Stimulated activated naive CD8-positive, alpha-beta T cell treated with anti-CD3 and anti-CD28 coated beads, Interleukin-15, Interleukin-2, amounts not matched to agents 100 U/mL and 50 U/mL, for 24 hours (primary cell): ENCODE measurements at regions not wholly inside any gene's neighbourhood (a gene's known extent, or its start where the extent isn't known, plus 50 kb on each side); places are given as distances from the start of the nearest gene placed in this dataset.
"Not testable (repeated sequence)": the region's sequence is repeated elsewhere in the genome, so short reads cannot be mapped to it uniquely, and the experiment has no call there.

Experiments used
- ATAC-seq: fragments of 150-1000 bp; cut with Tn5 transposase; one replicate; pipeline ENCODE4 v1.10.0; 2021
- DNase-seq: peaks from one replicate; pipeline ENCODE4 v3.0.0; 2021

DNA sequence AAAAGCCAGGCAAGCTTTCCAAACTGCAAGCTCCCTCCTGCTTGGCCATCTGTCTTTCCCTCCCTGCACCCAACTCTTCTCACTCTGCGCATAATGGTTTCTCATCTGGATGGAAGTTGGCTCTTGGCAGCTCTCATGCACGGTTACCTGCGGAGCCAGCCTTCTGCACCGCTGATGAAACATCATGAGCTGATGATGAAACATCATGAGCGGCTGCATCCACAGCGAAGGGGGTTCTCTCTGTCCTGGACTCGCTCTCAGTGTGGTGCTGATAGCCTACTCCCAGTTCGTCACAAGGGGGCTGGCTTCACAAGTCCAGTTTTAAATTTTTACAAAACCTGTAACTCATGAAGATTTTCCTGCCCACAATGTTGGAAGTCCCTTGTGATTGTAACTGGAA, 457.5 kb downstream of the ACTR3B start:
- DNase-seq (no peak), ATAC-seq (no peak)

DNA sequence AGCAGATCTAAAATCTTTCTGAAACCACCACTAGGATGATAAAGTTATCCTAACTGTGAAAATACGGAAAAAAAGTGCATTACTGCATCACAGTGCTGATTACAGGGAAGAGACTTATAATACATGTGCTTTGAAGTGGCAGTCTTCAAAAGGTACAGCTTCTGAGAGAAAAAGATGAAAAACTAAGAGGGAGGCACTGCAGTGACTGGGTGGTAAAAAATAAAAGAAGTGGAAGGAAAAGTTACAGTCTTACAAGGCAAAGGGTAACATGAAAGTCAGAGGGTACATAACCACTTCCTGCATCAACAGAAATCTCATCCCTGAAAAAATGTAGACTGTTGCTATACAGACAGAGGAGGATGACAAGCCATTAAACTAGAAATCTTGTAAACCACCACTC, 465.3 kb downstream of the ACTR3B start:
- ATAC-seq, result no peak
- DNase-seq, result no peak

DNA sequence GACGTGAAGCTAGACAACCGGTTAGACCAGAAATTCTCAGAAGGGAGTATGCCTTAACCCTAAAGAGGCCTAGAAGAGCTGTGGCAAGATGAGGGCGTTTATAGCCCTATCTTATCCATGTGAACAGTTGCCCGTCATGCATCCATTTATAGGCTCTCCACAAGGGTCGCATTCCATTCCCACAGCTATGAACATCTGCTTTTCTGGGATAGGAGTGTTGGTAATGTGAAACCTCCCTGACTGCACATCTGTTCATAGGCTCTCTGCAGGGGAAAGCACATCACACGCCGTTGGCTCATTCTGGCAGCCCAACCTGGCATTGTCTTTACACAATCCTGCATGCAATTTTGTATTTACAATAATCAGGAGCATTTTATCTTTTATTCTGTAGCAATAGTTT, 485.6 kb downstream of the ACTR3B start:
- DNase-seq, ATAC-seq: not testable (repeated sequence)

DNA sequence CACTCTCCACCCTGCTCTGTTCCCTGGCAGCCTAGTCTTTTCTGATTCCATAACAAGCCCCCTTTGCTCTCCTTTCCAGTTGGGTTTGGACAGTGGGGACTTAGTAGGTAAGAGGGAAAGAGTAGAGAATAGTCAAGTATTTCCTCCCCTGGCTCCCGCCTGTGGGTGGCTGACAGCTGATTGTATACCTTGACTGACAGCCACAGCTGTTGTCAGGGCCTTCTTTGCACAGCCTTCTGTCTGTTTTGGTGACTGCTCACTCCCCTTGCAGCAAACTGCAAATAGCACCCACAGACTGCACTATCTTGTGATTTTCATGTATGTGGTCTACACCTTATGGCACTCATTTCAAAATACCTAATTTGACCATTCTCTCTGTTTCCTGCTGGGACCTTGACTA, 486.3 kb downstream of the ACTR3B start:
- no peak for ATAC-seq
- DNase-seq, result no peak

DNA sequence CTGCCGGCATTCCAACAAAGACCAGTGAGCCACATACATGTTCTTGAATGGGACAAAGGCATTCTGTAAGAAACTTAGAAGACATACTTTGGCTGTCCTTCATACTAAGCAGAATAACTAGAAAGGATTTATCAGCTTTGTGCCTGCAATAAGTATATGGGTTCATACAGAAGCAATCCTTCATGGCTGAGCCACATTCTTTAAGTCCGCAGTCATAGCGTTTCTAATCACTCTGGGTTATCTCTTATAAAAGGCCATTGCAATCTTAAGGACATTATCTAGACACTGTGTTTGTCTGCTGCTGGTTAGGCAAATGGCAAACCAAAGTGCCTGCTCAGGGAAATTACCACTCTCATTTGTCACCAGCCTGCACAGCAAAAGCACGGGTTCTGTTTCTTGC, 488.4 kb downstream of the ACTR3B start:
- ATAC-seq, result no peak
- DNase-seq, result no peak

DNA sequence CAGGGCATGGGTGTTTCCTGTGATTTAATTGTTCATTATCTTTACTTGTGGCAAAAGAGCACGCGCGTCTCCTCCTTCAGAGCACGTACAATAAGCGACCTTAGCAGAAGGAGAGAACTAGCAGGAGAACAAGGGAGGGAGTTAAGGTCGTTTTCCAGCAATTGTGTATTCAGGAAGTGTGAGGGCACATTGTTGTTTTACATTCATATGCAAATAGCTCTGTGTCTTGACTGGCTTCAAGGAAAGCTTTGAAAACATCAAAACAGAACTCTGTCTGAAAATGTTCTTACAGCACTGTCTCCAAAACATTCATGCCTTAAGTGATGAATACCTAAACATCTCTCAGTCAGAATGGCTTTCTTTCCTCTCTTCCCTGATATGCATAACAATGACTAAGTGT, 499.1 kb downstream of the ACTR3B start:
- no peak for DNase-seq
- ATAC-seq, result no peak

DNA sequence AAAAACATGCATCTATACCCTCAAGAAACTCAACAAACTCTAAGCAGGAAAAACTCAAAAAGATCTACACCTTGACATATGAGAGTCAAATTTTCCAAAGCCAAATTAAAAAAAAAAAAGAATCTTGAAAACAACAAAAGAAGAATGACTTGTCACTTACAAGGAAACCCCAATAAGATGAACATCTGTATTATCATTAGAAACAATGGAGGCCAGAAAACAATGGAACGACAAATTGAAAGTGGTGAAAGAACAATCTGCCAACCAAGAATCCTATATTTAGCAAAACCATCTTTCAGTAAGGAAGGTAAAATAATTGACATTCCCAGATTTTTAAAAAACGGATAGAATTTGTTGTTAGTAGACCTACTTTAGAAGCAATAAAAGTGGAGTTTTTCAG, 516.8 kb downstream of the ACTR3B start:
- ATAC-seq (no peak), DNase-seq (no peak)

DNA sequence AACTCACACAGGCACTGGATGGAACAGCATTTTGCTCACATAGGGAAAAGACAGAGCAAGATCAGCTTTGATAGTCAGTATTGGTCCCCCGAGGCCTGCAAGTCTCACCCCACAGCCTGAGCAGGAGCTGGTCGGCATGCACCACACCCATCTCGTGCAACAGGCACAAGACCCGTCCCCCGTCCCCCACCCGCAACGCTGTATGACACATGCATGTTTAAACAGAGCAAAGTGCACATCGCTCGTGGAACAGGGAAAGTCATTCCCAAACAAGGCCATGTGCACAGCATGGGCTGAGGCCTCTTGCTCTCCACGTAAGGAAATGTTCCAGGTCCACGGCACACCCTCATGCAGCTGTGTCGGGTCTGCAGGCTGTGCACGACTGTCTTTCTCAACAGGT, 527.2 kb downstream of the ACTR3B start:
- ATAC-seq (no peak), DNase-seq (no peak)

DNA sequence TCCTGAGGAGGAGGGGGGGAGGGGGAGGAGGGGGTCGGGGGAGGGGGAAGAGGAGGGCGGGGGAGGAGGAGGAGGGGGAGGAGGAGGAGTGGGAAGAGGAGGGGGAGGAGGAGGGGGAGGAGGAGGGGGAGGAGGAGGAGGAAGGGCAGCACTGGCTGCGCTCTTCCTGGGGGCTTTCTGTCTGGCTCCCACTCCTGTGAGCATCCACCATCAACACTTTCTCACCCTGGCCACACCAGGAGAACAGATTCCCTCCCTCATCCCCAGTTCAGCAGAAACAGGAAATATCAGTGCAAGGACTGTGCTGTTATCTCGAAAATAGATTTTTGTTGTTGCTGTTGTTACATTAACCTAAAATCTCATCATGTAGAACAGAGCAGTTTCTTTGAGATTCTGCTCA, 530.5 kb downstream of the ACTR3B start:
- no peak for DNase-seq
- ATAC-seq, result no peak

DNA sequence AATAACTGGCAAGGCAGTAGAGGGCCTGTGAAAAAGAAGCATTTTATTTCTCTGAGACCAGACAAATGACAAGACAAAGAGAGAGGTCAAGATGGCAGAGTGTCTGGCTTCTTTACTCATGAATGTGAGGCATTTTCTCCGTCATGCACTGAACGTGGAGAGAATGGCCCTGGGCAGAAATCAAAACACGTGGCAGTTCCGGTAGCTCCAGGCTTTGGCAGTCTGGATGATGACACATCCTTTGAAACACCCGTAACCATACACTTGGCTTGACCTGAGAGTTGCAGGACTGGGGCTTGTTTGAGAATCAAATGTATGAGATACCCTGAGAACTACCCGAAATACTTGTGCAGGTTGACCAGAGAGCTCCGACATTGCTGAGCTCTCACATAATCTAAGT, 537.6 kb downstream of the ACTR3B start:
- ATAC-seq, result no peak
- no peak for DNase-seq

DNA sequence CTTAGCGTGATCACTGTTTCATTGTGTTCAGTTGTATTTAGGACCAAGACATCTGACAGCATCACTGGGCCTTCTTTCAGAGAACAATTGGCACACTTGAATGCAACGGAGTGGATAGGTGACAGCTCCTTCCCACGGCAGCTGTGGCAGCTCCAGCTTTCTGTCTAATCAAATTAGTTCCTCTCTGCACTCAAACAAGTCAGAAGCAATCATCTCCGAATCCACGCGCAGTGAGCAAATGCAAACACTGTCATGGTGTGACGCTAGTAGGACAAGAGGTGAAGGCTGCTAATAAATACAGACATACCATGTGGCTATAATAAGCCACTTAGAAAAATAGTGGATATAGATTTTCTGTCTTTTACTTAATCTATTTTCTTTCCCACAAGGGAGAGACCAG, 542.4 kb downstream of the ACTR3B start:
- no peak for ATAC-seq
- no peak for DNase-seq

DNA sequence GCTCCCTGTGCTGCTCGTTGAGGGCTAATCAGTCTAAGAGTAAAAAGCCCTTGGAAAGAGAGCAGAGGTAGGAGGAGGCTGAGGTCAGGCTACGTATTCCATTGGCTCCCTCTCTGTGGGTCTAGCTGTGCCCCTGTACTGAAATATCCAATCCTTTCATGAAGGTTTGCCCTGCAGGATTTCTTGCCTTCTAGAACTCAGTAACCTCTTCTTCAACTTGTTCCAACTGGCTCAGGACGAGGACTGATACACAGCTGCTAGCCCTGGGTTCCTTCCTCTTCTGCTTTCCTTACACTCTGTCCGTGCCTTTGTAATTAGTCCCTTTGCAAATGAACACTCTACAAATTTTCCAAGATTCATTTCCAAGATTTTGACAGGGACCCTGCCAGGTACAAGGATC, 560.5 kb downstream of the ACTR3B start:
- DNase-seq, result no peak
- no peak for ATAC-seq

DNA sequence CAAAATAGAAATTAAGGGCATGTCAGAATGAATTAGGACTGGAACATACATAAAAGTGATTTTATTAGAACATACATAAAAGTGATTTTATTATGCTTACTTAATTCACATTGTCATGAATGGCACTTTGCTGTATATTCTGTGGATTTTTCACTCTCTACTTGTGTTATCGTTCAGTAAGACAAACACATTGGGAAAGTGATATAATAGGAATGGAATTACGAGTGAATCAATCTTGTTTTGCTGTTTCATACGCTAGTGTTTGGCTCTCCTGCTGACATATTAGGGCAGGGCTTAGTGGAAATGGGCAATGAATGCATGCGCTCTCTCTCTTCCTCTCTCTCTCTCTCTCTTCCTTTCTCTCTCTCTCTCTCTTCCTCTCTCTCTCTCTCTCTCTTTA, 561.1 kb downstream of the ACTR3B start:
- DNase-seq, result no peak
- ATAC-seq, result no peak

DNA sequence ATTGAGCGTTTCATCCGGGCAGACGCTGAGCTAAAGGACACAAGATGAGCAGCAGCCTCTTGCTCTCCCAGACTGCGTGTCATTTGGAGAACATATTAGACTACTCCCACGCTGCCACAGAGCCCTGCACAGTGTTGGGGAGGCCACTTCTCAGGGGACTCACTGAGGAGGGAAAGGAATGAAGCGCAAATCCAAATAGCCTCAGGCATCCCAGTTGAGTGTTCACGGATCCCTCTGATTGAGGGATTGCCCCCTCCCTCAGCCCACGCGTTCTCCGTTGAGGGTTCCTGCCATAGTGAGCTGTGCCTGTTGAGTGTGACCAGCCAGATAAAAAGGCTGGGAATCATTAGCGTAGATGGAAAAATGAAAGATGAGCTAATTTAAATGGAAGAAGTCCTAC, 563.4 kb downstream of the ACTR3B start:
- ATAC-seq, result no peak
- no peak for DNase-seq

DNA sequence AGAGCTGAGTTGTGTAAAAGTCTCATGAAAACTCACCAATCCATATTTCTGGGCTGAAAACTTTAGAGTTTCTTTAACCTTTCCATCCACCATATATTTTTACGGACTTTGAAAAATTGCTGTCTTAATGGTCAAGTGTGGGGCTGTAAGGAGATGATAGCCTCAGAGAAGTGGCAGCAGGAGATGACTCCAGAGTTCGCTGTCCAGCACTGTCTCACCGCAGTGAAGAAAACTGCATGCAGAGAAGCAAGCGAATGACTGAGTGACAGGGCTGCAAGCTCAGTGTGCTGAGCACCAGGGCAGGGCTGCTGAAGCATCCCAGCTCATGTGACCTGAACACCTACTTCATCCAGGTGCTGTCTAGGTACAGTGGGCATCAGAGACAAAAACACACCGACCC, 564.5 kb downstream of the ACTR3B start:
- ATAC-seq, result no peak

DNA sequence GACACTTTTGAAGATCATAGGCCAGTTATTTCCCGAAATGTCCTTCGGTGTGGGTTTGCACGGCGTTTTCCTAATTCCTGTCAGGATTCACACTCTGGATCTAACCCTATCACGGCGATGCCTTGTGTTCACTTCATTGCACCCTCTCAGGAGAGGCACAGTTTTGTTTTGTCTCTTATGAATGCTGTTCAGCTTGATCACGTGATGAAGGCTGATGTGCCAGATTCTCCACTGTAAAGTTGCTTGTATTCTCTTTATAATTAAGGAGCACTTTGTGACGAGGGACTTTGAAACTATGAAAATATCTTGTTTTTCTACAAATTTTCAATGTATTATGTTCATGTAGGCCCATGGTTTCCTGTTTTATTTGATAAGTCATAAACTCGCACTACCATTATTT, 568.1 kb downstream of the ACTR3B start:
- ATAC-seq (no peak), DNase-seq (no peak)

More for the DNA sequence above, 564.5 kb downstream of the ACTR3B start:
- no peak for DNase-seq

DNA sequence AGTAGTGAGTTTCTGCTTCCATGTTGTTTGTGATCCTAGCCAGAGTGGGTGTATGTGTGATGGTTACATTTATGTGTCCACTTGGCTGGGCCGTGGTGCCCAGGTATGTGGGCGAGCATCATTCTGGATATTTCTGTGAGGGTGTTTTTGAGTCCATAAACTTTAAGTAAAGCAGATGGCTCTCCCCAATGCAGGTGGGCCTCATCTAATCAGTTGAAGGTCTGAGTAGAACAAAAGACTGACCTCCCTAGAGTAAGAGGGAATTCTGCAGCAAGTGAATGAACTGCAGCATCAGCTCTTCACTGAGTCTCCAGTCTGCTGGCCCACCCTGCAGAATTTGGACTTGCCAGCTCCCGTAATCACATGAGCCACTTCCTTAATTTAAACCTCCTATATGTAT, 571.9 kb downstream of the ACTR3B start:
- ATAC-seq, result no peak
- DNase-seq, result no peak

DNA sequence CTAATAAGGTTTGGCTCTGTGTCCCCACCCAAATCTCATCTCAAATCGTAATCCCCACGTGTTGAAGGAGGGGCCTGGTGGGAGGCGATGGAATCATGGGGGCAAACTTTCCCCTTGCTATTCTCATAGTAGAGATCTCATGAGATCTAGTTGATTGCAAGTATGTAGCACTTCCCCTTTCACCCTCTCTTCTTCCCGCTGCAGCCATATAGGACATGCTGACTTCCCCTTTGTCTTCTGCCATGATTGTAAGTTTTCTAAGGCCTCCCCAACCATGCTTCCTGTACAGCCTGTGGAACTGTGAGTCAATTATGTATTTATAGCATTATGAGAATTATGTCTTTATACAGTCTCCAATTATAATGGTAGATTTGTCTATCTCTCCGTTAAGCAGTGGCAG, 594.5 kb downstream of the ACTR3B start:
- ATAC-seq, result no peak
- DNase-seq, result no peak

DNA sequence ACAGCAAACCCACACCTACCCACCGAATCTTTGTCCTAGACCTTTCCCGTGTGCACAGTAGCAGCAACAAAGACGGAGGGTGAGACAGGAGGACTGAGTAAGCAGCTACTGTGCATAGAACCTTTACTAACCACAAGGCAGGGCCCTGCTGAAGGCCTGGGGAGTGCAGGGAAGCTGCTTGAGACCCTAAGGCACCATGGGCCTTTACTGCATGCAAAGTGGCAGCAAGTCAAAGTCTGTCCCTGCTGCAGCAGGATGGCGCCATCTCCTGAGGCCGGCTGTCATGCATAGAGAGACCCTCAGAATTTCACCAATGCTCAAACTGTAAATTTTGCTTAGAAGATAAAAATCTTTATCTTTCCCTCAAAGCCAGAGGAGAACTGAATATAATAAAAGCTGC, 610.5 kb downstream of the ACTR3B start:
- ATAC-seq (no peak), DNase-seq (no peak)

DNA sequence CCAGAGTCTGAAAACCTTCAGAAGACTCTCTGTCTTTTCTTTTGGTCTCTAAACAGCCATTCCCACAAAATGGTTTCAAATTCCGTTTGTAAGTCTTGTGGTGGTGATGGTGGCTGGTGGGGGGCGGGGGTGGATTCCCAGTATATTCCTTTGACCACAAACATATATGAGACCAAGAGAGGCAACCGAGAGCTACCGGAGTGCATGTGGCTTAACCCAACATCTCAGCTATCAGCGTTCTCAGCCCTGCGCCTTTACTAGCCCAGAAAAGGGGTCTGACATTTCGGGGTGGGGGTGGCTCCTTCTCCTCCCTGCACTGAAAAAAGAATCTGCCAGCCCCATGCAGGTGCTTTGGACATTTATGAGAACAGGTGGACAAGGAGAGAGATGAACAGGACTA, 621.1 kb downstream of the ACTR3B start:
- no peak for ATAC-seq

DNA sequence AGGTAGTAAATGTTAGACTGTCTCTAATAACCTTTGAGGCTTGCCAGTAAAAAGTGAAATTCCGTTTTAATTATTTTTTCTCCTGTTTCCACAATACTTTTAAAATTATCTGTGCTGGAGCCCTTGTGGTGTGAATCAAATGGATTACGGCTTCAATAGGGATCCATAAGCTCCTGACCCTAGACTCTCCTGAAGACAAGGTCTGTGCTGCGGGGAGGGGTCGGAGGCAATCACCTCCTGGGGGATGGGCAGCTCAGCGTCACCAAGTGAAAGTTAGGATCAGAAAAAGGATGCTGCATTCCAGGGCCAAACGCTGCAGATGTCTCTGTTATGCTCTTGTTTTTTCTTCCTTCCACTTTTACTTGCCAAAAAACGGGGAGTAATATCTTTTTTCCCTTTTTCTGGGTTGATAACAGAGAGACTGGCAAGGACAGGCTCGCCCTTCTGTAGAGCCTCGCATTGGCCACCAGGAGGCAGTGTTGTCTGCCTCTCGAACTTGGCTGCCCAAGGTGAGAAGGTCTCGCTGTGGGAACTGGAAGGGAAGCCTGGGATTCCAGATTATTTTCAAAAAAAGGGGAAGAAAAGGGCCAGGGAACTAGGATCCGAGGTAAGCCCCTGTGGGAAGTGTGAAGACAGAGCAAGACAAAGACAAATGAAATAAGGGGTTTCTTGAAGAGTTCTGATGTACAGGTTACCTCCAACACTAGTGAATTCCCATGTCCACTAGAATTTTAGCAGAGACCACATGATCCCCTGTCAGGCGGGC, 621.9 kb downstream of the ACTR3B start:
- DNase-seq (peak; percentile 5), ATAC-seq (peak; percentile 49)

More for the DNA sequence above, 621.1 kb downstream of the ACTR3B start:
- no peak for DNase-seq

DNA sequence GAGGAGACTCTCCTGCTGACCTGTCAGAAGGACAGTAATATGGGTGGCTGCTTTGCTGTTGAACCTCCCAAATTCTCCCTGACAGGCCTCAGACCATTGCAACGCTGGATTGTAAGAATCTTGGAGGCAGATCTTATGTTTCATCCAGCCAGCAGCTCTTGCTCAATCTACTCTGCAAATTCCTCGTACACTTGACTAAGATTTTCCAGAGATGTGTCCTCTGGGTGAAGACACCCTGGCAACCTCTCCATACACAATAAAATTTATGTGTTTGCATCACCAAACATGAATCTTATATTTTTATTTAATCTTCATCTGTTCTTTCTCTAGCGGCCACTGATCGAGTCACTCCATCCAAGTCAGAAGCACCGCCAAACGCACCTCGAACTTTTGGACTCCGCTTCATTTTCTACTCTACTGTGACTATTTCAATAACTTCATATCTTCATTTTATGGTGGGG, 623.1 kb downstream of the ACTR3B start:
- ATAC-seq (no peak), DNase-seq (no peak)

DNA sequence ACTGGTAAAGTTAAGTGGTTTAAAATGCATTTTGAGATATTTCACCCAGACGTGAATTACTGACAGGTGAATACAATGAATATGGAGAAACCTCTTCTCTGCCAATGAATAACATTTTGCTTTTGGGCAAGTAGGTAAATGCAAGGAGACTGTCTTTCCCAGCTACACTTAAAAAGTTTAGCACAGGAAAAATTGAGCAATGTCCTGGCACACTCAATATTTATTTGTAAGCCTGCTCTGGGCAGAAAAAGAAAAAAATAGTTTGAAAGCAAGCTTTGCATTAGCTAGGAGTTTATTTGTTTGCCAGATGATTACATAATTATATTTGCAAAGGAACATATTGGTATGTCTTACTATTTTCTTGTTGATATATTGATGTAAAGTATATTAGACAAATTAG, 624.2 kb downstream of the ACTR3B start:
- DNase-seq (no peak), ATAC-seq (no peak)

DNA sequence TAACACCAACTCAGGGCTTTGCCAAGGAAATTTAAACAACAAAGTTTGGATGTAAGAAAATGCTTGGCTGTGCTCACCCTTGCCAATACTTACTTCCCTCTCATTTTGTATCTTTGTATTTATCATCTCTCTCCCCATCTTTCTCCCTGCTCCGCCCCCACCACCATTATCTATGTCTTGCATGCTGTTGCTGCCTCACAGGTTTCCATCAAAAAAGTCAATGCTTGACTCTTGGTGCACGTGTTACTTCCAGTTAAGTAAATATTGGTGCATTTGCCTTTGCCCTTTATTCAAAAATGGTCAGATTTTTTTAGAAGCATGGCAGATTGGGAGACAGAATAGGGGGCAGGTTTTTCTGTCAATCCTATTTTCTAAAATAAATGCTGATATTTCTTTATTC, 626.0 kb downstream of the ACTR3B start:
- no peak for ATAC-seq

DNA sequence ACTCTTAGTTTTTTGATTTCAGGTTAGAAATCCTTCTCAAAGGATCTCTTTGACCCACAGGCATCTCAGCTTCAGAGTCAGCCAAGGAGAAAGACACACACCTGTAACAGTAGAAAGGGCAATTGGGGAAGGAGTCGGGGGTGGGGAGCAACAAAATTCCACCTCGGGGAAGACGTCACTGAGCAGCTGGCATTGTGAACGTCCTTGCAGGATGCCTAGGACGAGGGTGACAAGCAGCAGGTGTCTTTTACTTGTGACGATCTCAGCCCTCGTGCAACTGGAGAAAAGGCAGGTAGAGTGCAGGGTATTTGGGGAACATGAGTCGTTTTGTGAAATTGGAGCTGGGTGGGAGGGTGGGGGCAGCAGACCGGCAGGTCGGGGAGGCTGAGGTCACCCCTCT, 627.0 kb downstream of the ACTR3B start:
- DNase-seq, result no peak
- no peak for ATAC-seq

More for the DNA sequence above, 626.0 kb downstream of the ACTR3B start:
- DNase-seq, result no peak
